Ramos (cell line): ENCODE measurements at regions not wholly inside any gene's neighbourhood (a gene's known extent, or its start where the extent isn't known, plus 50 kb on each side); places are given as distances from the start of the nearest gene placed in this dataset.

ENCODE experiments used
- in situ Hi-C: fragments of 300-500 bp; cut with MboI; formaldehyde crosslinking; loops from one replicate; pipeline ENCODE4 v1.14.3; 2022; ENCODE audit warnings: low sequenced_read_pairs; ENCODE audit not compliant: unreplicated experiment

- in situ Hi-C loops = no loop called here
These were observed 91.9 kb upstream of the PRKCQ start for GRCh38 chr10:6671976-6672375.

DNA sequence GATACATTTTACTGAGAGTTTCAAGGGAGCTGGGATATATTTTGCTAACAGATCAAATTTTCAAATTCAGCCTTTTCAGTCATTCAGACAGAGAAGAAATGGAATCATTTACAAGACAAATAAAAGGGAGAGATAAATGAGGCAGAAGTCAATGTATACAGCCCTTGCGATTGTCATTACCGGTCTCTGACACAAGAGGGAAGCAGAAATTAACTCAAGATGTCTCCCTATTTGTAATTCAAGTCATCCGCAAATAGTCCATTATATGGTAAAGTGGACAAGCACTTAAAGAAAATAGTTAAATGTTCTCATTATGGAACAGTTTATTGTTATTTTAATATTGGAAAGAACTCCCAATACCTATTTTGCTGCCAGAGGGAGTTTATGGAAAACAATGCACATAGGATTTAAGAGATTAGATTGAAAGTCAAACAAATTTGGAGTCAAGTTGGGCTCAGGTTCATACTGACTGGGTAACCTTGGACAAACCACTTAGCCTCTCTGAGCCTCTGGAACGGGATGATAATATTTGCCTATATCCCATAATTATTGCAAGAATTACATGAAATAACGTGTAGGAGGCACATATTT lies 89.3 kb upstream of the PRKCQ start:
- in situ Hi-C loops = no loop called here

GRCh38 chr10:6667679-6668270 lies 87.7 kb upstream of the PRKCQ start:
- in situ Hi-C loops = no loop called here

GRCh38 chr10:6667150-6667549 lies 87.1 kb upstream of the PRKCQ start:
- in situ Hi-C loops = no loop called here

DNA sequence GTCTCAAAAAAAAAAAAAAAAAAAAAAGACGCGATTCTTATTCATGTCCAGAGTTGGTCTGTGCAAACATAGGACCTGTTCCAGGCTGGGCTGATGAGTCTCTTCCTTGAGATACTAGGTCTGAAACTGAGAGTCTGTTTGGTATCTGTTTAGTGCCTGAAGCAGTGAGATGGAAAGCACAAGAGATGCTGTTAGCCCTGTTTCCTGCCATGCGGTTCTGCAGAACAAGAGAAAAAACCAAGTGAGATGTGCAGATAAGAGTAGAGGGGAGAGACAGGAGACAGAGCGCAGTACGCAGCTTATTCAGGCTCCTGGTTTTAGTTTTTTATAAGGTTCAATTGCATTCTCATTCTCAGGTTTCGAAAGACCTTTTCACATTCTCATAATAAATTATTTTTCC lies 85.8 kb upstream of the PRKCQ start:
- in situ Hi-C loops = no loop called here

DNA sequence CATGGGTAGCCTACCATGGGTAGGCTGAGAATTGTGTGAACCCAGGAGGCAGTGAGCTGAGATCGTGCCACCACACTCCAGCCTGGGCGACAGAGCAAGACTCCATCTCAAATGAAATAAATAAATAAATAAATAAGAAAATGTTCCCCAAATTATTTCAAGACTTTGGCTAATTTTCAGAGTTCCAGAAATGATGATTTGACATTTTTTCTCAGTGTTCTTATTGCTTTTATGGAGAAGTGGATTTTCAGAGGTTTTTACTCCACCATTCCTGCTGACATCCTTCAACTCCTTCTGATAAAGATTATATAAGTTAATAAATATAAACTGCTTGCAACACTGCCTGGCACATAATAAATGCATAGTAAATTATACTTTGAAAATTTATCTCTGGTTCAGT lies 80.4 kb upstream of the PRKCQ start:
- in situ Hi-C loops = no loop called here

GRCh38 chr10:6659451-6659850 lies 79.4 kb upstream of the PRKCQ start:
- in situ Hi-C loops = no loop called here

DNA sequence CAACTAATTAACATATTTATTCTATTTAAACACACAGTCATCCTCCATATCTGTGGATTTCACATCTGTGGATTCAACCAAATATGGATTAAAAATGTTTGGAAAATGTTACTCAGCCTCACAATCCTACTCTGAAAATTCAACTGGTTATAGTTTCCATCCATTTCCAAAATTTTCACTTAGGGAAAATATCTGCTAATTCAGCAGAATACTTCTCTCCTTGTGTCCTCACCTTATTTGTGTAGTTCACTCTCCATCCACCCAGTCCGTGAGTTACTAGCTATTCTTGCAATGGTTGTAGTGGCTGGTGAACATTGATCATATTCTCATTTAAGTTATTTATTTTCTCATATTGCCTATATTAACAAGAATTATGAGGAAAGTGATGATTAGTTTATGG lies 77.6 kb upstream of the PRKCQ start:
- in situ Hi-C loops = no loop called here

DNA sequence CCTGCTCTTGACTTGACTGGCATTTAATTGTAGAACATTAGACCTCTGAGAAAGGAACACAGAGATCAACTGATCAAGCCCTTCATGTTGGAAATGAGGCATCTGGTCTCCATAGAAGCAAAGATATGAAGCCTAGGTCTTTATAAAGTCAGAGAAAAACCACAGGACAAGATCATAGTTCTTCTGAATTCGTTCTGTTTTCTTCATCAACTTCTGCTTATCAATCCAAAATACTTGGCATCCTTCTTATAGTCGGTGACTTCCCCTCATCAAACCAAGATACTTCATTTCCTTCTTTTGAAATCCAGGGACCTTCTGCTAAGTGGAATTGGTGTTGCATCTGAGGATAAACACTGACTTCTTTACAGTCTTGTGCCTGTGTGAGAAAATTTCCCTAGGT lies 77.1 kb upstream of the PRKCQ start:
- in situ Hi-C loops = no loop called here

GRCh38 chr10:6654571-6654970 lies 74.5 kb upstream of the PRKCQ start:
- in situ Hi-C loops = no loop called here

- in situ Hi-C loops = no loop called here
These were observed 70.5 kb upstream of the PRKCQ start for GRCh38 chr10:6650586-6650985.

DNA sequence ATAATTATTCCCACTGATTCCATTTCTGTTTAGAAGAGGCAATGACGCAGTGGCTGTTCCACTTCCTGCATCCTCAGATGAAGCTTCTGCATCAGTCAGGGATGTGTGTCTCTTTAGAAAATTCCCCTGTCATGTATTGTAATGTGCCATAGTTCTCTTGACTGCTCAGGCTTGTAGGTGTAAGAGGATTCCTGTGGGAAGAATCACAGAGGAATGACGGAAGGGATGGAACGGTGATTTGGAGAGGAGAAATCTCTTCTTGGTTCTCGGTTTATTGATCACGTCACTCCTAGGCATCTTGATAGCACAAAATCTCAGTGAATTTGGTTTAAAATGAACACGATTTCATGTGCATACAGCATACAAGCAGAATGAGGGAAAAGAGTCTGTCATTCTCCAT lies 69.8 kb upstream of the PRKCQ start:
- in situ Hi-C loops = no loop called here

GRCh38 chr10:6648894-6649720 lies 69.0 kb upstream of the PRKCQ start:
- in situ Hi-C loops = no loop called here

GRCh38 chr10:6647811-6648526 lies 67.9 kb upstream of the PRKCQ start:
- in situ Hi-C loops = no loop called here

GRCh38 chr10:6643962-6644361 lies 63.9 kb upstream of the PRKCQ start:
- in situ Hi-C loops = no loop called here

- in situ Hi-C loops = no loop called here
These were observed 62.8 kb upstream of the PRKCQ start for GRCh38 chr10:6642876-6643275.

GRCh38 chr10:6640433-6641040 lies 60.5 kb upstream of the PRKCQ start:
- in situ Hi-C loops = no loop called here

- in situ Hi-C loops = no loop called here
These were observed 57.0 kb upstream of the PRKCQ start for GRCh38 chr10:6637053-6637452.

GRCh38 chr10:6635784-6636183 lies 55.7 kb upstream of the PRKCQ start:
- in situ Hi-C loops = no loop called here
